Natural killer cell (primary cell): ENCODE measurements at regions not wholly inside any gene's neighbourhood (a gene's known extent, or its start where the extent isn't known, plus 50 kb on each side); places are given as distances from the start of the nearest gene placed in this dataset.

ENCODE experiments used
- ATAC-seq, 3 donors: fragments of 150-1000 bp in 2 of 3; fragments of 200-7000 bp in 1 of 3; cut with Tn5 transposase; 1 replicate in 1 of 3; 2 replicates in 2 of 3; pipeline ENCODE4 v1.10.0; 2021; ENCODE audit warnings: mild to moderate bottlenecking in 2 of 3, moderate library complexity in 2 of 3
- DNase-seq, 2 donors: peaks; one replicate each; pipeline versions ENCODE4 v3.0.0 to v3.0.0-alpha.2; 2013 to 2021; ENCODE audit warnings: mixed read lengths in 1 of 2
- H3K27ac ChIP-seq: one replicate; pipeline ENCODE4 v1.5.1; 2013; ENCODE audit warnings: mild to moderate bottlenecking, low read length
- H3K27me3 ChIP-seq: one replicate; pipeline ENCODE4 v1.6.1; 2013; ENCODE audit warnings: low read length; ENCODE audit not compliant: control insufficient read depth, insufficient read depth
- H3K36me3 ChIP-seq: one replicate; pipeline ENCODE4 v1.6.1; 2013; ENCODE audit warnings: low read length; ENCODE audit not compliant: control insufficient read depth, insufficient read depth
- H3K4me1 ChIP-seq: one replicate; pipeline ENCODE4 v1.6.1; 2013; ENCODE audit warnings: low read length; ENCODE audit not compliant: control insufficient read depth, insufficient read depth
- H3K4me3 ChIP-seq: one replicate; pipeline ENCODE4 v1.5.1; 2013; ENCODE audit warnings: low read length
- H3K9me3 ChIP-seq: one replicate; pipeline ENCODE4 v1.6.1; 2013; ENCODE audit warnings: low read length; ENCODE audit not compliant: control insufficient read depth, insufficient read depth
- H3K27ac Mint-ChIP-seq, 2 donors: one replicate each; pipeline ENCODE4 v1.8.0; 2022; ENCODE audit warnings: mild to moderate bottlenecking in 2 of 2, mixed read lengths in 2 of 2, moderate library complexity in 1 of 2
- H3K27me3 Mint-ChIP-seq, 2 donors: one replicate each; pipeline ENCODE4 v1.8.0; 2022; ENCODE audit warnings: low read depth in 2 of 2, mixed read lengths in 2 of 2
- H3K36me3 Mint-ChIP-seq: one replicate; pipeline ENCODE4 v1.8.0; 2022; ENCODE audit warnings: mixed read lengths
- H3K4me1 Mint-ChIP-seq, 2 donors: one replicate each; pipeline ENCODE4 v1.8.0; 2022; ENCODE audit warnings: mixed read lengths in 2 of 2
- H3K4me3 Mint-ChIP-seq: one replicate; pipeline ENCODE4 v1.8.0; 2022; ENCODE audit warnings: mild to moderate bottlenecking, moderate library complexity, mixed read lengths
- H3K9me3 Mint-ChIP-seq, 2 donors: one replicate each; pipeline ENCODE4 v1.8.0; 2022; ENCODE audit warnings: mixed read lengths in 2 of 2
- WGBS: methylation state at CpG from one replicate; pipeline ENCODE4 v1.1.7; 2013; ENCODE audit warnings: missing lambda C conversion rate; ENCODE audit not compliant: insufficient coverage; 5-methylcytosine and 5-hydroxymethylcytosine counted together
- intact Hi-C: fragments of 100-400 bp; cut with micrococcal nuclease; formaldehyde crosslinking; loops from one replicate; pipeline ENCODE4 v1.14.2; 2022
- TF ChIP-seq, protein P1 (sequence below): fragments of 200-600 bp; IDR thresholded peaks from one replicate; pipeline ENCODE4 v1.8.0; 2022; ENCODE audit warnings: antibody characterized with exemption

- Mint-ChIP-seq H3K27ac (no peak overlapping the region), H3K9me3 (no peaks in the 10 kb centered on the region), H3K27me3 (peaks cover 3 to 4% of the 10 kb centered on the region in 2 donors), H3K36me3 (no peaks in the 10 kb centered on the region), H3K4me3 (no peak overlapping the region), H3K4me1 (no peaks in the 10 kb centered on the region)
- WGBS: 92% methylated on average over 19 of the region's 19 CpGs
- intact Hi-C loops: no loop called here
- TF ChIP-seq, protein P1, sequence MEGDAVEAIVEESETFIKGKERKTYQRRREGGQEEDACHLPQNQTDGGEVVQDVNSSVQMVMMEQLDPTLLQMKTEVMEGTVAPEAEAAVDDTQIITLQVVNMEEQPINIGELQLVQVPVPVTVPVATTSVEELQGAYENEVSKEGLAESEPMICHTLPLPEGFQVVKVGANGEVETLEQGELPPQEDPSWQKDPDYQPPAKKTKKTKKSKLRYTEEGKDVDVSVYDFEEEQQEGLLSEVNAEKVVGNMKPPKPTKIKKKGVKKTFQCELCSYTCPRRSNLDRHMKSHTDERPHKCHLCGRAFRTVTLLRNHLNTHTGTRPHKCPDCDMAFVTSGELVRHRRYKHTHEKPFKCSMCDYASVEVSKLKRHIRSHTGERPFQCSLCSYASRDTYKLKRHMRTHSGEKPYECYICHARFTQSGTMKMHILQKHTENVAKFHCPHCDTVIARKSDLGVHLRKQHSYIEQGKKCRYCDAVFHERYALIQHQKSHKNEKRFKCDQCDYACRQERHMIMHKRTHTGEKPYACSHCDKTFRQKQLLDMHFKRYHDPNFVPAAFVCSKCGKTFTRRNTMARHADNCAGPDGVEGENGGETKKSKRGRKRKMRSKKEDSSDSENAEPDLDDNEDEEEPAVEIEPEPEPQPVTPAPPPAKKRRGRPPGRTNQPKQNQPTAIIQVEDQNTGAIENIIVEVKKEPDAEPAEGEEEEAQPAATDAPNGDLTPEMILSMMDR: no peak
- Histone ChIP-seq H3K4me1 (no peaks in the 10 kb centered on the region), H3K36me3 (no peaks in the 10 kb centered on the region), H3K4me3 (no peak overlapping the region), H3K27me3 (no peaks in the 10 kb centered on the region), H3K9me3 (no peaks in the 10 kb centered on the region), H3K27ac (no peak overlapping the region)
- no peak for ATAC-seq
- no peak for DNase-seq
Observed at GRCh38 chr16:88322500-88322970, 60.2 kb upstream of the ZNF469 start.

GRCh38 chr16:88323041-88323440 lies 59.7 kb upstream of the ZNF469 start:
- H3K9me3 ChIP-seq: no peaks in the 10 kb centered on the region
- H3K4me3 ChIP-seq: no peak overlapping the region
- no peaks in the 10 kb centered on the region for H3K36me3 Mint-ChIP-seq
- DNase-seq (no peak), ATAC-seq (no peak)
- no peak overlapping the region for H3K27ac Mint-ChIP-seq
- H3K27me3 Mint-ChIP-seq: no peaks in the 10 kb centered on the region
- H3K4me1 ChIP-seq: no peaks in the 10 kb centered on the region
- H3K27ac ChIP-seq: no peak overlapping the region
- TF ChIP-seq, protein P1: no peak
- H3K36me3 ChIP-seq: no peaks in the 10 kb centered on the region
- H3K9me3 Mint-ChIP-seq: no peaks in the 10 kb centered on the region
- 84% methylated on average over 9 of the region's 9 CpGs for WGBS
- H3K4me1 Mint-ChIP-seq: no peaks in the 10 kb centered on the region
- no peak overlapping the region for H3K4me3 Mint-ChIP-seq
- intact Hi-C loops: no loop called here
- no peaks in the 10 kb centered on the region for H3K27me3 ChIP-seq

- Histone ChIP-seq H3K9me3 (no peaks in the 10 kb centered on the region), H3K4me1 (no peaks in the 10 kb centered on the region), H3K27ac (no peak overlapping the region), H3K27me3 (no peaks in the 10 kb centered on the region), H3K4me3 (no peak overlapping the region), H3K36me3 (no peaks in the 10 kb centered on the region)
- intact Hi-C loops: no loop called here
- ATAC-seq: no peak
- Mint-ChIP-seq H3K36me3 (no peaks in the 10 kb centered on the region), H3K4me3 (no peak overlapping the region), H3K27me3 (no peaks in the 10 kb centered on the region), H3K4me1 (no peaks in the 10 kb centered on the region), H3K27ac (no peak overlapping the region), H3K9me3 (no peaks in the 10 kb centered on the region)
- 88% methylated on average over 14 of the region's 15 CpGs for WGBS
- TF ChIP-seq, protein P1: no peak
- DNase-seq: no peak
Observed at GRCh38 chr16:88323546-88324330, 59.0 kb upstream of the ZNF469 start.
